HepG2 (cell line): ENCODE measurements at regions not wholly inside any gene's neighbourhood (a gene's known extent, or its start where the extent isn't known, plus 50 kb on each side); places are given as distances from the start of the nearest gene placed in this dataset.

Experiments used
- ATAC-seq: fragments of 200-7000 bp; cut with Tn5 transposase; 3 replicates; pipeline ENCODE4 v1.9.1; 2020; ENCODE audit warnings: mild to moderate bottlenecking, moderate library complexity
- BruUV-seq: library from RNA; stranded (reverse); fragments of 400-500 nt; replicated peaks from 2 replicates; lab custom pipeline; 2021; lab: Mats Ljungman, UMichigan
- CTCF ChIA-PET: fragments of 300-600 bp; formaldehyde crosslinking; extraction: SDS; loops from one replicate; lab custom pipeline; 2021; ENCODE audit warnings: low total read pairs, inconsistent platforms, low intra/inter-chr PET ratio; lab: Yijun Ruan, JAX
- POLR2A ChIA-PET: fragments of 350-600 bp; sonication (Branson Sonifier 250); formaldehyde crosslinking; loops from one replicate; lab custom pipeline; 2020; ENCODE audit warnings: antibody characterized with exemption, inconsistent platforms; lab: Yijun Ruan, JAX
- DNase-seq: peaks from one replicate; pipeline ENCODE4 v3.0.0-alpha.2; 2015; ENCODE audit warnings: low spot score
- FAIRE-seq: peaks from 3 replicates; lab custom pipeline; 2011; peaks lifted over from hg19 to GRCh38; lab: Jason Lieb, UNC
- H2AFZ ChIP-seq: one replicate; pipeline ENCODE4 v1.6.1; 2011; ENCODE audit warnings: low read length, inconsistent platforms
- H3K27ac ChIP-seq: fragments of 300-600 bp; 3 replicates; pipeline ENCODE4 v1.8.0; 2011; ENCODE audit warnings: mixed run types, mild to moderate bottlenecking, mixed read lengths, low read length, inconsistent platforms; ENCODE audit not compliant: insufficient read depth; ENCODE audit errors: extremely low read length
- H3K27me3 ChIP-seq, 2 experiments: fragments of 200-600 bp in 1 of 2; 2 replicates in 1 of 2; 3 replicates in 1 of 2; pipeline versions ENCODE4 v1.6.0 to v1.8.0; 2011; ENCODE audit warnings: low read length in 2 of 2, mild to moderate bottlenecking in 2 of 2, moderate library complexity in 2 of 2, inconsistent platforms in 1 of 2; ENCODE audit not compliant: insufficient read depth in 2 of 2, control insufficient read depth in 1 of 2
- H3K36me3 ChIP-seq, 2 experiments: fragments of 200-600 bp in 1 of 2; replicated peaks in 1 of 2; 2 replicates in 1 of 2; 3 replicates in 1 of 2; pipeline versions ENCODE4 v1.5.1 to v1.8.0; 2011; ENCODE audit warnings: low read length in 2 of 2, inconsistent platforms in 1 of 2; ENCODE audit not compliant: insufficient read depth in 2 of 2, control insufficient read depth in 1 of 2
- H3K4me1 ChIP-seq: 2 replicates; pipeline ENCODE4 v1.5.1; 2012; ENCODE audit warnings: low read length, inconsistent platforms; ENCODE audit not compliant: insufficient read depth
- H3K4me2 ChIP-seq: 2 replicates; pipeline ENCODE4 v1.6.0; 2011; ENCODE audit warnings: low read depth, low read length, inconsistent platforms
- H3K4me3 ChIP-seq, 3 experiments: fragments of 200-600 bp in 1 of 3; sonication (generic), shearing (Covaris generic) in 1 of 3; replicated peaks in 1 of 3; 2 replicates each; pipeline ENCODE4 v1.5.1; 2011 to 2016; ENCODE audit warnings: low read length in 3 of 3, inconsistent platforms in 2 of 3, low read depth in 2 of 3, mild to moderate bottlenecking in 2 of 3, control low read depth in 1 of 3, mixed read lengths in 1 of 3; ENCODE audit not compliant: insufficient read depth in 1 of 3
- H3K79me2 ChIP-seq: one replicate; pipeline ENCODE4 v1.6.1; 2011; ENCODE audit warnings: low read length, inconsistent platforms; ENCODE audit not compliant: insufficient read depth
- H3K9ac ChIP-seq: 2 replicates; pipeline ENCODE4 v1.6.0; 2011; ENCODE audit warnings: mild to moderate bottlenecking, low read depth, low read length, inconsistent platforms; ENCODE audit not compliant: insufficient read depth
- H3K9me3 ChIP-seq: 2 replicates; pipeline ENCODE4 v1.5.1; 2012; ENCODE audit warnings: mild to moderate bottlenecking, low read length
- H4K20me1 ChIP-seq: 2 replicates; pipeline ENCODE4 v1.6.0; 2011; ENCODE audit warnings: inconsistent platforms, mild to moderate bottlenecking, low read length, moderate library complexity; ENCODE audit not compliant: insufficient read depth
- CREM ChIP-seq, 2 experiments: sonication (generic) in 1 of 2; formaldehyde crosslinking in 1 of 2; IDR thresholded peaks; 2 replicates each; pipeline versions ENCODE4 v1.4.0 to v1.6.1; 2016 to 2020; ENCODE audit warnings: antibody characterized with exemption in 1 of 2, mild to moderate bottlenecking in 1 of 2, missing genetic modification reagents in 1 of 2
- IRF2 ChIP-seq: IDR thresholded peaks from 2 replicates; pipeline ENCODE4 v1.6.1; 2018; ENCODE audit warnings: missing genetic modification reagents, missing compliant biosample characterization
- KAT2B ChIP-seq: fragments of 150-350 bp; IDR thresholded peaks from 2 replicates; pipeline ENCODE4 v1.6.1; 2014; ENCODE audit warnings: low read depth, low read length, borderline replicate concordance
- MAFG ChIP-seq: sonication (generic); formaldehyde crosslinking; IDR thresholded peaks from 2 replicates; pipeline ENCODE4 v1.5.1; 2020; ENCODE audit warnings: mild to moderate bottlenecking, missing genetic modification reagents
- REXO4 ChIP-seq: sonication (generic); formaldehyde crosslinking; IDR thresholded peaks from 2 replicates; pipeline ENCODE4 v1.8.0; 2022; ENCODE audit warnings: missing genetic modification reagents, mild to moderate bottlenecking, borderline replicate concordance
- WGBS: methylation state at CpG from one replicate; pipeline ENCODE4 v1.1.6; 2017; ENCODE audit warnings: low lambda C conversion rate; 5-methylcytosine and 5-hydroxymethylcytosine counted together
- in situ Hi-C: cut with HindIII; loops from 2 replicates; pipeline ENCODE4 v1.10.0; 2017; ENCODE audit warnings: low pct_unique_long_range_greater_than_20kb; ENCODE audit not compliant: extremely low pct_ligation_motif_present
- intact Hi-C: fragments of 100-400 bp; cut with micrococcal nuclease; formaldehyde crosslinking; loops from one replicate; pipeline ENCODE4 v1.10.0; 2022; ENCODE audit not compliant: unreplicated experiment
- TF ChIP-seq, protein P1 (sequence below): sonication (generic); formaldehyde crosslinking; IDR thresholded peaks from 2 replicates; pipeline ENCODE4 v1.8.1; 2023; ENCODE audit warnings: mild to moderate bottlenecking, missing genetic modification reagents
- TF ChIP-seq, protein P2 (sequence below): IDR thresholded peaks from 2 replicates; pipeline ENCODE4 v1.6.1; 2012; ENCODE audit warnings: inconsistent platforms
- TF ChIP-seq, protein P3 (sequence below): IDR thresholded peaks from 2 replicates; pipeline ENCODE4 v1.6.1; 2016; ENCODE audit warnings: low read depth
- TF ChIP-seq, protein P4 (sequence below): sonication (generic); formaldehyde crosslinking; IDR thresholded peaks from 2 replicates; pipeline ENCODE4 v1.4.0; 2020; ENCODE audit warnings: mild to moderate bottlenecking, missing genetic modification reagents
- TF ChIP-seq, protein P5 (sequence below), 2 experiments: sonication (generic) in 1 of 2; formaldehyde crosslinking in 1 of 2; IDR thresholded peaks; 2 replicates each; pipeline versions ENCODE4 v1.6.1 to v1.9.0; 2014 to 2022; ENCODE audit warnings: antibody characterized with exemption in 1 of 2, borderline replicate concordance in 1 of 2, inconsistent platforms in 1 of 2, low read depth in 1 of 2, missing genetic modification reagents in 1 of 2

GRCh38 chr11:131146827-131147490 is 223.5 kb upstream of the NTM start (continued):
- TF ChIP-seq, protein P1, sequence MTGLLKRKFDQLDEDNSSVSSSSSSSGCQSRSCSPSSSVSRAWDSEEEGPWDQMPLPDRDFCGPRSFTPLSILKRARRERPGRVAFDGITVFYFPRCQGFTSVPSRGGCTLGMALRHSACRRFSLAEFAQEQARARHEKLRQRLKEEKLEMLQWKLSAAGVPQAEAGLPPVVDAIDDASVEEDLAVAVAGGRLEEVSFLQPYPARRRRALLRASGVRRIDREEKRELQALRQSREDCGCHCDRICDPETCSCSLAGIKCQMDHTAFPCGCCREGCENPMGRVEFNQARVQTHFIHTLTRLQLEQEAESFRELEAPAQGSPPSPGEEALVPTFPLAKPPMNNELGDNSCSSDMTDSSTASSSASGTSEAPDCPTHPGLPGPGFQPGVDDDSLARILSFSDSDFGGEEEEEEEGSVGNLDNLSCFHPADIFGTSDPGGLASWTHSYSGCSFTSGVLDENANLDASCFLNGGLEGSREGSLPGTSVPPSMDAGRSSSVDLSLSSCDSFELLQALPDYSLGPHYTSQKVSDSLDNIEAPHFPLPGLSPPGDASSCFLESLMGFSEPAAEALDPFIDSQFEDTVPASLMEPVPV (CRISPR knock-in tag), result no peak
- no peak for TF ChIP-seq IRF2 (CRISPR knock-in tag)
- TF ChIP-seq, protein P2, sequence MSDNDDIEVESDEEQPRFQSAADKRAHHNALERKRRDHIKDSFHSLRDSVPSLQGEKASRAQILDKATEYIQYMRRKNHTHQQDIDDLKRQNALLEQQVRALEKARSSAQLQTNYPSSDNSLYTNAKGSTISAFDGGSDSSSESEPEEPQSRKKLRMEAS, result no peak
- TF ChIP-seq, protein P3, sequence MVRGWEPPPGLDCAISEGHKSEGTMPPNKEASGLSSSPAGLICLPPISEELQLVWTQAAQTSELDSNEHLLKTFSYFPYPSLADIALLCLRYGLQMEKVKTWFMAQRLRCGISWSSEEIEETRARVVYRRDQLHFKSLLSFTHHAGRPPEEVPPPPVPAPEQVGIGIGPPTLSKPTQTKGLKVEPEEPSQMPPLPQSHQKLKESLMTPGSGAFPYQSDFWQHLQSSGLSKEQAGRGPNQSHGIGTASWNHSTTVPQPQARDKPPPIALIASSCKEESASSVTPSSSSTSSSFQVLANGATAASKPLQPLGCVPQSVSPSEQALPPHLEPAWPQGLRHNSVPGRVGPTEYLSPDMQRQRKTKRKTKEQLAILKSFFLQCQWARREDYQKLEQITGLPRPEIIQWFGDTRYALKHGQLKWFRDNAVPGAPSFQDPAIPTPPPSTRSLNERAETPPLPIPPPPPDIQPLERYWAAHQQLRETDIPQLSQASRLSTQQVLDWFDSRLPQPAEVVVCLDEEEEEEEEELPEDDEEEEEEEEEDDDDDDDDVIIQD (CRISPR knock-in tag), result no peak
- TF ChIP-seq MAFG, result no peak
- TF ChIP-seq, protein P4, sequence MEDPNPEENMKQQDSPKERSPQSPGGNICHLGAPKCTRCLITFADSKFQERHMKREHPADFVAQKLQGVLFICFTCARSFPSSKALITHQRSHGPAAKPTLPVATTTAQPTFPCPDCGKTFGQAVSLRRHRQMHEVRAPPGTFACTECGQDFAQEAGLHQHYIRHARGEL, result no peak
- TF ChIP-seq REXO4 (CRISPR knock-in tag), result no peak

DNA sequence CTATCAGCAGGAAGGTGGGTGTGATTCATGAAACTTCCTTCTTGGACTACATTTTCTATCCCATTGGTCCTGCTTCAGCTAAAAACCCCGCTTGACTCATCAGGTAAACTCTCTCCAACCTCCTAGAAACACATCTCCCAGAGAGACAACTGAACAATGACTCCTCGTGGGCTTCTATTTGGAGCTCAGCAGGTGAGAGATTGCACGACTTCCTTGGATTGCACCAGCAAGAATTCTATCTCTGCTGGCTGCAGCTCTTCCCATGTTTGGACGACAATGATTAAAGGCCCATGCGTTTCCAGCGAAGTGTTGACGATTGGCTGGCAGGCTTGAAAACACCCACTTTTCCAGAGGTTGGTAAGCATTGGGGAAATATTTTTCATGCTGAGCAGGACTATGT is 216.1 kb upstream of the NTM start:
- POLR2A ChIA-PET, result no interaction called here
- ATAC-seq (no peak), DNase-seq (no peak), FAIRE-seq (no peak)
- no peaks in the 10 kb centered on the region for H4K20me1 ChIP-seq
- H3K4me3 ChIP-seq, result no peak overlapping the region
- H3K9ac ChIP-seq, result no peak overlapping the region
- in situ Hi-C loops (no loop called here), intact Hi-C loops (no loop called here)
- H3K4me2 ChIP-seq, result no peak overlapping the region
- CTCF ChIA-PET, result no interaction called here
- no peaks in the 10 kb centered on the region for H3K79me2 ChIP-seq
- no peaks in the 10 kb centered on the region for H3K9me3 ChIP-seq
- H3K27me3 ChIP-seq, result peaks cover 0 to 13% of the 10 kb centered on the region in 2 experiments; a peak in 2 of 5 replicates
- no peaks in the 10 kb centered on the region for H3K4me1 ChIP-seq
- no peak overlapping the region for H2AFZ ChIP-seq
- WGBS, result 13% methylated on average over 7 of the region's 7 CpGs
- BruUV-seq, result no TSS peak
- no peak overlapping the region for H3K27ac ChIP-seq
- H3K36me3 ChIP-seq, result no peaks in the 10 kb centered on the region
- TF ChIP-seq, protein P5, sequence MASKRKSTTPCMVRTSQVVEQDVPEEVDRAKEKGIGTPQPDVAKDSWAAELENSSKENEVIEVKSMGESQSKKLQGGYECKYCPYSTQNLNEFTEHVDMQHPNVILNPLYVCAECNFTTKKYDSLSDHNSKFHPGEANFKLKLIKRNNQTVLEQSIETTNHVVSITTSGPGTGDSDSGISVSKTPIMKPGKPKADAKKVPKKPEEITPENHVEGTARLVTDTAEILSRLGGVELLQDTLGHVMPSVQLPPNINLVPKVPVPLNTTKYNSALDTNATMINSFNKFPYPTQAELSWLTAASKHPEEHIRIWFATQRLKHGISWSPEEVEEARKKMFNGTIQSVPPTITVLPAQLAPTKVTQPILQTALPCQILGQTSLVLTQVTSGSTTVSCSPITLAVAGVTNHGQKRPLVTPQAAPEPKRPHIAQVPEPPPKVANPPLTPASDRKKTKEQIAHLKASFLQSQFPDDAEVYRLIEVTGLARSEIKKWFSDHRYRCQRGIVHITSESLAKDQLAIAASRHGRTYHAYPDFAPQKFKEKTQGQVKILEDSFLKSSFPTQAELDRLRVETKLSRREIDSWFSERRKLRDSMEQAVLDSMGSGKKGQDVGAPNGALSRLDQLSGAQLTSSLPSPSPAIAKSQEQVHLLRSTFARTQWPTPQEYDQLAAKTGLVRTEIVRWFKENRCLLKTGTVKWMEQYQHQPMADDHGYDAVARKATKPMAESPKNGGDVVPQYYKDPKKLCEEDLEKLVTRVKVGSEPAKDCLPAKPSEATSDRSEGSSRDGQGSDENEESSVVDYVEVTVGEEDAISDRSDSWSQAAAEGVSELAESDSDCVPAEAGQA (IDR thresholded peaks at IDR 0.05; ENCODE audit: low read depth), result no peak
- TF ChIP-seq, protein P5 (CRISPR knock-in tag; IDR thresholded peaks at IDR 0.05; ENCODE audit: borderline replicate concordance), result no peak
- TF ChIP-seq CREM (IDR thresholded peaks at IDR 0.05) (no peak), CREM (CRISPR knock-in tag; IDR thresholded peaks at IDR 0.05) (no peak), KAT2B (no peak)
